ENCODE measurements at regions not wholly inside any gene's neighbourhood (a gene's known extent, or its start where the extent isn't known, plus 50 kb on each side); places are given as distances from the start of the nearest gene placed in this dataset.
"Not testable (repeated sequence)": the region's sequence is repeated elsewhere in the genome, so short reads cannot be mapped to it uniquely, and the experiment has no call there.

DNA sequence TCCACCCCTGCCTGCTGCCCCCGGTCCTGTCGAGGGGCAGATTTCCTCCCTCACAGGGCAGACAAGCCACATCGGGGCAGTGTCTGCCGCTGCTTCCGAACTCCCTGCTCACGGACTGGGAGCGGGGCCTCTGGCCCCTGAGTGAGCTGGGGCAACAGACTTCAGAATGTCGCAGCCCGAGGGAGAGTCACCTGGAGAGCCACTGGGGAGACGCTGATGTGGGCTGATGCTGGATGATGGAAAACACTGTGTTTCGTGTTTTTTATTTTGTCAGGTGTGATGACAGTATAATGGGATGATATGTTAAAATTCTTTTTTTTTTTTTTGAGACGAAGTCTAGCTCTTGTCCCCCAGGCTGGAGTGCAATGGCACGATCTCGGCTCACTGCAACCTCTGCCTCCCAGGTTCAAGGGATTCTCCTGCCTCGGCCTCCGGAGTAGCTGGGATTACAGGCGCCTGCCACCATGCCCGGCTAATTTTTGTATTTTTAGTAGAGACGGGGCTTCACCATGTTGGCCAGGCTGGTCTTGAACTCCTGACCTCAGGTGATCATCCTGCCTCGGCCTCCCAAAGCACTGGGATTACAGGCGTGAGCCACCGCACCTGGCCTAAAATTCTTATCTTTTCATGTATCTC is 52.1 kb upstream of the SEPTIN5 start:
- not testable (repeated sequence) for DNase-seq (ENCODE audit: low spot score)

DNA sequence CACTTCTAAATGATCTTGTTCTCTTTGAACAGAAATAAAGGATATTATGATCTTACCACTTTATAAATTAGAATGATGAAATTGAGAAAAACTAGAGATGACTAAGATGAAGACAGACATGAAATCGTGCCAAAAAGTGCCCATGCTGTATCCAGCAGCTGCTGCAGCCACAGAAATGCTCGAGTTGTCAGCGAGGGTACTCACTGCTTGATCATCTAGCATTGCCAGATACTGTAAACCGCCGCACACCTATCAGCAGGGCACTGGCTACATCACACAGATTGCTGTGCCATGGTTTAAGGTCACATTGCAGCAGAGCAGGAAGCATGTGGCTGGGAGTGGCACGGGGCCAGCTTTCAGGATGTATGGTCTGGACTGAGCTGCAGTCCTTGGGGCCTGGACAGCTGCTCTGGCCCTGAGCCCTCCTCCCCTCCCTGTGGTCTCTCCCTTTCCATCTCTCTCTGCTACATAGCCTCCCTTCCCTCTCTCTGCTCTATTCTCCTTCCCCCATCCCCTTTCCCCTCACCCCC is 51.0 kb upstream of the SEPTIN5 start:
- DNase-seq (ENCODE audit: low spot score), result peak; percentile 83

DNA sequence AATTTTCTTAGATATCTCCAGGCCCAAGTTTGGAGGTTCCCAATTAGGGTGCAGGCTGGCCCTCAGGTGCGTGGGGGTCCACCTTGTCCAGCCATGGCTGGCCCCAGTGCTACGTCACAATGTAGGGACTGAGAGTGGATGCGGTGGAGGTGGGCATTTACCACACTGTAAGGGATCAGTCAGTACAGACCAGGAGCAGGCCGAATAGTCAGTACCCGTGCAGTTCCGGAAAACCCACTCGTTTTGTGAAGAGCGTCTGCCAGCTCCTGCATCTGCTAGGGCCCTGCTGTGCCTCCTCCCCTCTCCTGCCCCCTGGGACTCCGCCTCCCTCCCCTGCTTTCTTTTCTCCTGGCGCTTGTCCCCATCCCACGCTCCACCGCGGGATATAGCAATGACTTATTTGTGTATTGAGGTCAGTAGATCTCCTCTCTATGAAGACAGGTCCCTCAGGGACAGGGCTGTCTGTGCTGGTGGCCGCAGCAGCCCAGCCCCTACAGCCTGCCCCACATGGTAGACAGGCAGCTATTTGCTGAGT is 50.4 kb upstream of the SEPTIN5 start:
- peak; percentile 48 for DNase-seq (ENCODE audit: low spot score)

DNA sequence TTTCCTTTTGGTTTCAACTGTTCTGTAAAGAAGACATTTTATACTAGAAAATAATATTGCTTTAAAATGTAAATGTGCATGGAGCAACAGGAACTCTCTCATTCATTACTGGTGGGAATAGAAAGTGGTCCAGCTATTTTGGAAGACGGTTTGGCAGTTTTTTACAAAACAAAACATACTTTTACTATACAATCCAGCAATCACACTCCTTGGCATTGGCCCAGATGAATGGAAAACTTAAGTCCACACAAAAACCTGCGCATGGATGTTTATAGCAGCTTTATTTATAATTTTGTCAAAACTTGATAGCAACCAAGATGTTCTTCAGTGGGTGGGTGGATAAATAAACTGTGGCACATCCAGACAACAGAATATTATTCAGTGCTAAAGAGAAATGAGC is 49.9 kb upstream of the SEPTIN5 start:
- no peak for DNase-seq (ENCODE audit: low spot score)

All from H4 (cell line).